ENCODE measurements at regions not wholly inside any gene's neighbourhood (a gene's known extent, or its start where the extent isn't known, plus 50 kb on each side); places are given as distances from the start of the nearest gene placed in this dataset.

DNA sequence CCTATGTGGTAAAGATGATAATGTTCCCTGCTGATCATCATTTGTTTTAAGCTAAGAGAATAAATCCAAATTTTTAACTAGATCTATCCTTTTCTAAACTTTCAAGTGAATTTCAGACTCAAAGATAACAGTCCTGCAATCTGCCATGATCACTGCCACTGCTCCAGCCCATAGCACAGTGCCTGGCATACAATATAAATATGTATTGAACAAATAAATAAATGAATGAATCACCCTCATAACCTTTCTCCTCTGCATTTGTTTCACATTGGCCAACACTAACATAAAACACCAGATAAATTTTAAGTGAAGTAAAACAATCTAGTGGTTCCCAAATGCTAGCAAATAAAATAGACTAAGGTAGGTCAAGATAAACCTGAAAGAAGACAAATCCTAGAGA, 439.0 kb downstream of the GPM6A start:
- TF ChIP-seq, protein P1, sequence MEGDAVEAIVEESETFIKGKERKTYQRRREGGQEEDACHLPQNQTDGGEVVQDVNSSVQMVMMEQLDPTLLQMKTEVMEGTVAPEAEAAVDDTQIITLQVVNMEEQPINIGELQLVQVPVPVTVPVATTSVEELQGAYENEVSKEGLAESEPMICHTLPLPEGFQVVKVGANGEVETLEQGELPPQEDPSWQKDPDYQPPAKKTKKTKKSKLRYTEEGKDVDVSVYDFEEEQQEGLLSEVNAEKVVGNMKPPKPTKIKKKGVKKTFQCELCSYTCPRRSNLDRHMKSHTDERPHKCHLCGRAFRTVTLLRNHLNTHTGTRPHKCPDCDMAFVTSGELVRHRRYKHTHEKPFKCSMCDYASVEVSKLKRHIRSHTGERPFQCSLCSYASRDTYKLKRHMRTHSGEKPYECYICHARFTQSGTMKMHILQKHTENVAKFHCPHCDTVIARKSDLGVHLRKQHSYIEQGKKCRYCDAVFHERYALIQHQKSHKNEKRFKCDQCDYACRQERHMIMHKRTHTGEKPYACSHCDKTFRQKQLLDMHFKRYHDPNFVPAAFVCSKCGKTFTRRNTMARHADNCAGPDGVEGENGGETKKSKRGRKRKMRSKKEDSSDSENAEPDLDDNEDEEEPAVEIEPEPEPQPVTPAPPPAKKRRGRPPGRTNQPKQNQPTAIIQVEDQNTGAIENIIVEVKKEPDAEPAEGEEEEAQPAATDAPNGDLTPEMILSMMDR (IDR thresholded peaks at IDR 0.05), result no peak
- no peak for TF ChIP-seq POLR2A (IDR thresholded peaks at IDR 0.05)

Data from thyroid gland (tissue), 4 donors.